HG03565 (cell line): ENCODE measurements at regions not wholly inside any gene's neighbourhood (a gene's known extent, or its start where the extent isn't known, plus 50 kb on each side); places are given as distances from the start of the nearest gene placed in this dataset.
"Not testable (repeated sequence)": the region's sequence is repeated elsewhere in the genome, so short reads cannot be mapped to it uniquely, and the experiment has no call there.

Source experiments
- ATAC-seq: cut with Tn5 transposase; IDR thresholded peaks from one replicate; pipeline ENCODE4 v1.9.1; 2021; ENCODE audit warnings: mild to moderate bottlenecking, moderate library complexity; ENCODE audit not compliant: unreplicated experiment

GRCh38 chr16:59392911-59393310 is 658.8 kb upstream of the GOT2 start:
- ATAC-seq: no peak

- no peak for ATAC-seq
Observed at GRCh38 chr16:59391617-59392364, 657.7 kb upstream of the GOT2 start.

GRCh38 chr16:59385959-59386358 is 651.8 kb upstream of the GOT2 start:
- ATAC-seq: no peak

- ATAC-seq: no peak
Observed at GRCh38 chr16:59385491-59385890, 651.4 kb upstream of the GOT2 start.

GRCh38 chr16:59373632-59374031 is 639.5 kb upstream of the GOT2 start:
- no peak for ATAC-seq

GRCh38 chr16:59370717-59371116 is 636.6 kb upstream of the GOT2 start:
- no peak for ATAC-seq

GRCh38 chr16:59369523-59369922 is 635.4 kb upstream of the GOT2 start:
- no peak for ATAC-seq

- no peak for ATAC-seq
Observed at GRCh38 chr16:59368586-59368985, 634.5 kb upstream of the GOT2 start.

- ATAC-seq: no peak
Observed at GRCh38 chr16:59356709-59357108, 622.6 kb upstream of the GOT2 start.

- ATAC-seq: no peak
Observed at GRCh38 chr16:59356144-59356543, 622.0 kb upstream of the GOT2 start.

- no peak for ATAC-seq
Observed at GRCh38 chr16:59355704-59356103, 621.6 kb upstream of the GOT2 start.

GRCh38 chr16:59351305-59351903 is 617.3 kb upstream of the GOT2 start:
- no peak for ATAC-seq

GRCh38 chr16:59350670-59351069 is 616.6 kb upstream of the GOT2 start:
- no peak for ATAC-seq

GRCh38 chr16:59342669-59343068 is 608.6 kb upstream of the GOT2 start:
- no peak for ATAC-seq

- ATAC-seq: no peak
Observed at GRCh38 chr16:59341368-59341767, 607.3 kb upstream of the GOT2 start.

- no peak for ATAC-seq
Observed at GRCh38 chr16:59339871-59340270, 605.8 kb upstream of the GOT2 start.

GRCh38 chr16:59336136-59336695 is 602.1 kb upstream of the GOT2 start:
- ATAC-seq: no peak

GRCh38 chr16:59331708-59332107 is 597.6 kb upstream of the GOT2 start:
- ATAC-seq: not testable (repeated sequence)

GRCh38 chr16:59330019-59330670 is 596.0 kb upstream of the GOT2 start:
- no peak for ATAC-seq

- ATAC-seq: no peak
Observed at GRCh38 chr16:59328961-59329360, 594.8 kb upstream of the GOT2 start.

- ATAC-seq: no peak
Observed at GRCh38 chr16:59327894-59328293, 593.8 kb upstream of the GOT2 start.

GRCh38 chr16:59326955-59327354 is 592.8 kb upstream of the GOT2 start:
- ATAC-seq: no peak
